Retina (tissue), 1 donor: ENCODE measurements at regions not wholly inside any gene's neighbourhood (a gene's known extent, or its start where the extent isn't known, plus 50 kb on each side); places are given as distances from the start of the nearest gene placed in this dataset.
A peak's percentile ranks its signal among the peaks of the same experiment; 100 is the strongest.

Experiments
- DNase-seq: peaks from one replicate; pipeline ENCODE4 v3.0.0-alpha.2; 2016

GRCh38 chr18:8458546-8459215, 150.6 kb upstream of the RAB12 start:
- no peak for DNase-seq

DNA sequence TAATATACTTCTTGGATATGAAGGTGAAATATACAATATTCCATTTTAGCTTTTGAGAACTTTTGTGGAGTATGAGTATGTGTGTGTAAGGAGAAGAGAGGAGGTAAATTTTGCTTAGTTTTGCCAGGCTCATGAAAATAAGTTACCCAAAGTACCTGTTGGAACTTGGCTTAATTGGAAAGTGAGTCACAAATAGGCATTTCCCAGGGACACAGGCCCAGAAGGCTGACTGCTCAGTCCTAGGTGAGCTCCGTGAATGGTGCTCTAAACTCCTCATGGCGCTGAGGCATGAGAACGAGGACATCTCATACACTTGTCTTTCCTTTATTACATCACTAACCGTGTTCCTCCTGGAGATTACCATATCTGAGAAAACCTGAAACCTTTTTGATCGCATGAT, 148.5 kb upstream of the RAB12 start:
- DNase-seq = no peak

GRCh38 chr18:8461544-8461943, 147.7 kb upstream of the RAB12 start:
- DNase-seq = no peak

DNA sequence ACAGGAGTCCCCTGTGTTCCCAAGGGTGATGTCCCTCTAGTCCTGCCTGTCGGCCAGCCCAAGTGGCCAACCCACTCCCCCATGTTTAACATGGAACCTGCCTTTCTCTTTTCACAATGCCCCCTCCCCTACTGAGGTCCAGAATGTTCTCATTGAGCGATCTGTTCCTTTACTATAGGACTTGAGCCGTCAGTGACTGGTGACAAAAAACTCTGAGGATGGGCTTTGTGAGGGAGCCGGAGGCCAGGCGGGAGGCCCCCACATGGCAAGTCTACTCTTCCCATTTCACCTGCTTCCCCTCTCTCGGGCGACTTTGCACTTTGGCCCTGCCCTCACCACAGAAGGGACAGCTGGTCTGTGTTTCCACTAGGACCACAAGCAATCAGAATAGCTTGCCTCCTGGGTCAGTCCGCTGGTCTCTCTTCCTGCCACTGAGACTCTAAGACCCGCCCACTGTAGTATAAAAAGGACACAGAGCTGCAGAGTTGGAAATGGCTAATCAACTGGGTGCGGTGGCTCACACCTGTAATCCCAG, 146.5 kb upstream of the RAB12 start:
- no peak for DNase-seq

GRCh38 chr18:8463791-8464190, 145.4 kb upstream of the RAB12 start:
- DNase-seq = no peak

GRCh38 chr18:8468191-8468590, 141.0 kb upstream of the RAB12 start:
- peak; percentile 44 for DNase-seq

- DNase-seq = no peak
These were observed 140.3 kb upstream of the RAB12 start for GRCh38 chr18:8468921-8469335.

GRCh38 chr18:8469544-8470130, 139.6 kb upstream of the RAB12 start:
- no peak for DNase-seq

GRCh38 chr18:8471372-8471771, 137.9 kb upstream of the RAB12 start:
- no peak for DNase-seq

DNA sequence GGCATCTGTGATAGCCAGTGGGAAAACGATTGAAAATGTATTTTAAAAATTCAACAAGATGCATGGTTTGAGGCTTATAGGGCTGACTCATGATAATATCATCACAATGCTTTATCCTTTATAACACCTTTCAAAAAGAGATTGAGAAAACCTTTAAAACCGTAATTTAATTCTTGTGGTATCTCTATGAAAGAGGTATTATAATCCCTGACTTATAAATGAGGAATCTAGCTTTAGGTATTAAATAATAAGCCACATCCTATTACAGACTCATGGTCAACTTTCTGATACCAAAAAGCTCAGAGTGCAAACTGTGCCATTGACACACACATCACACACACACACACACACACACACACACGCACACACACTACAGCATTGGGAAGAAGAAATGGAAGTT, 134.6 kb upstream of the RAB12 start:
- no peak for DNase-seq

- DNase-seq = no peak
These were observed 131.6 kb upstream of the RAB12 start for GRCh38 chr18:8477615-8478014.

DNA sequence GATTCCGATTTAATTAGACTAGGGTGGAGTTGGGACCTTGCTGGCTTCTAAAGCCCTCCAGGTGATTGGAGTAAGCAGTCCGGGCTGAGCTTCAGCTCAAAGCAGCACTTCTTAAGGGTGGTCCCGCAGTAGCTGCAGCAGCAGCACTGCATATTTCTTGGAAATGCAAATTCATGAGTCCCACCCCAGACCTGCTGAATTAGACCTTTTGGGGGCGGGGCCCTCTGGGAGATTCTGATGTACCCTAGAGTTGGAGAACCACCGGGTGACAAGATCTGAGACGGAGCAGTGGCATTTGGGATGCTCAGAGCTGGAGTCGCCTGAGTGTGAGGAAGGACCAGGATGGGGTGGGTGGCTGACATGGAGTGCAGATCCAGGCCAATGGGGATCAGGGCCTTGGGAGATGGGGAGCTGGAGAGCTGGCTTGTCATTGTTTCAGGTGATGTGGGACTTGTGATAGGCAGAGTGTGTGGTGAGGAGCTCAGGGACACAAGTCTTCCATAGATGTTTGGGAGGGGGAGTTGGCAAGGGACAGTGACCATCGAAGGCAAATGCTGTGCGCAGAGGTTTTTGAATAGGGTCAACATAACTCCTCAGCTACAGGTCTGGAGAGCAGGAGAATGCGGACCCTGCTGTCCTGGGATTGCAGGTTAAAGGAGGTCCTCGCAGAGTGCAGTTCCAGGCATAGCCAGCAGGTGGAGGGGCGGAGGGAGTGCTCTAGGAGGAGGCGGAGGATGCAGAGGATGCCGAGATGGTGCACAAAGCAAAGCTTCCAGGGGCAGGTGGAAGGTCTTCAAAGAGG, 130.9 kb upstream of the RAB12 start:
- peak; percentile 61 for DNase-seq

GRCh38 chr18:8478968-8479370, 130.3 kb upstream of the RAB12 start:
- no peak for DNase-seq

DNA sequence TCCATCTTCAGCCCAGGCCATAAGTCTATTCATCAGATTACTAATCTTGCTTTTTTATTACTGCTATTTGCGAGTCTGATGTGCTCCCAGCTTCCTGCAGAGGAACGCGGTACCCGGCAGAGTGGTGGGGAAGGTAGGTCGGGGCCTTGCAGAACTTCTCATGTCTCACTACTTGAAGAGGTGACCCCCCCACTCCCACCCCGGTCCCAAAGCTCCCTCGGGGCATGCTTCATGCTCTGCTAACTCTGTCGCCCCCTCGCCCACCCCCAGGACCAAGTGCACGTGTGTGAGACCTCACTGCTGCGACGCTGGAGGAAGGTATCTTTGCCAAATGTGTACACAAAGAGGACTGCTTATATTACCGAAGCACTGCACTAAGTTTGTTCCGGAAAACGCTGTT, 129.4 kb upstream of the RAB12 start:
- no peak for DNase-seq

DNA sequence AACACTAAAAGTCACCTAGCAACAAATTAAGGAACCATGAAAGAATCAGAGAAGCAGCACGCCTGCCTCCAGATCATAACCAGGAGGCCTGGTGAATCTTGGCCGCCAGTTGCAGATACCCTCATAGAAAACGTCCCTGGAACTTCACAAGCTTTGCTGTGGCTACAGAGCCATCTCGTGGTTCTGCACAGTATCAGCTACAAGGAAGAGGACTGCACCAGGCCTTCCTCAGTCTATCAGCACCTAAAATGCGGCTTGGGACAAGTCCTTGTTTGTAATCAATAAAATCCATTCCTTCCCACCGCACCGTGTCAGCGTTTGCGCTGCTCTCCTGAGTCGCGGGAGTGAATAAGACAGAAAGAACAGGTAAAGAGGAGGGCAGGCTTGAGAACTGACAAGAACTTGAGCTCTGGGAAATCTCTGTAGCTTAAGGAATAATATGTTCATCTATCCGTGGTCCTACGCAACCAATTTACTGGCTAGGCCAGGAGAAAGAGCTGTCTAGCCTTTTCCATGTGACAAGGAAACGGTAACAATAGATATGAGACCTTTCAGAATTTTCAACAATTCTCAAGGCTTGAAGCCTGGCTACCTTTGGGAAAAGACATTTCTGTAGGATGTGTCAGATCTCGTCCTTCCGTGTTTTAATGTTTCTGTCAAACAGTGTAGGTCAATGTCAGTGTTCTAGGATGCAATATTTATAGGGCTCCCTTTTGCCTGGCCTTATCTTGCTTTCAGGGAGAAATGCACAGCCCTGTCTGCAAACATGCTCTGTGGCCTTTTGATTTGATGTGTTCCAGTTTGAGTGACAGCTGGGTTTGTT, 128.5 kb upstream of the RAB12 start:
- peak; percentile 71 for DNase-seq

GRCh38 chr18:8484951-8485350, 124.3 kb upstream of the RAB12 start:
- DNase-seq = no peak

GRCh38 chr18:8489761-8490160, 119.5 kb upstream of the RAB12 start:
- no peak for DNase-seq

GRCh38 chr18:8491516-8491915, 117.7 kb upstream of the RAB12 start:
- DNase-seq = no peak

- DNase-seq = no peak
These were observed 116.1 kb upstream of the RAB12 start for GRCh38 chr18:8493141-8493540.

DNA sequence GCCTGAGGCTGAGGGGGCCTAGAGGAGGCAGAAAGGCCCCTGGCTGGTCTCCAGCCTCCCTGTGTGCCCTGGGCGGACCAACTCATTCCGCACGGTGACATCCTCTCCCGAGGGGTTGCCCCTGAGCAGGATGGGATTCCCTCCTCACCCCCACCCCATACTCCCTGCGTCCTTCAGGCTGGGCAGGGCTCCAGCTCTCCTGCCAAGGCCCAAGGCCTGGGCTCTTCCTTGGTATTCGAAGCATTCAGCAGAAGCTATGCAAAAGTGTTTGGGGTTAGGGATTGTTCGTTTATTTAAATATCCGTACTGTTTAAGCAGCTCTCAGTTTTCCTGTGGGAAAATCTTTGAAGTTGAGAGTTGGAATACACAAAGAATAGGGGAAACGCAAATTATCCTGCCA, 113.1 kb upstream of the RAB12 start:
- no peak for DNase-seq

DNA sequence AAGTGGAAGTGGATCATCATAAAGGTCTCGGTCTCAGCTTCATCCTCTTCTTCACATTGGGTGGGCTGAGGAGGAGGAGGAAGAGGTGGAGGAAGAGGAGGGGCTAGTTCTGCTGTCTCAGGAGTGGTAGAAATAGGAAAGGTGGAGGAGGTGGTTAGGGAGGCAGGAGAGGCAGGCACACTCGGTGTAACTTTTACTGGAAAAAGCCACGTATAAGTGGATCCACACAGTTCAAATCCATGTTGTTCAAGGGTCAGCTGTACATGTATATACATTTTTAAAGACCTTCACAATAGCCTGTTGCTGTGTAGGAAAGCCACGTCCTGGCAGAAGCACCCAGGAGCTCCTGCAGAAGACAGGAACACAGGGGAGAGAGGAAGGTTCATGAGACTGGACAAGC, 110.3 kb upstream of the RAB12 start:
- no peak for DNase-seq

GRCh38 chr18:8499810-8500675, 109.2 kb upstream of the RAB12 start:
- peak; percentile 57 for DNase-seq
